Esophagus muscularis mucosa (tissue), 4 donors: ENCODE measurements at regions not wholly inside any gene's neighbourhood (a gene's known extent, or its start where the extent isn't known, plus 50 kb on each side); places are given as distances from the start of the nearest gene placed in this dataset.

ENCODE experiments used
- EP300 ChIP-seq: sonication (generic); formaldehyde crosslinking; IDR thresholded peaks from one replicate; pipeline ENCODE4 v1.6.1; 2017; ENCODE audit warnings: antibody characterized with exemption
- POLR2A ChIP-seq: fragments of 450-650 bp; IDR thresholded peaks from one replicate; pipeline ENCODE4 v1.6.1; 2017; ENCODE audit warnings: antibody characterized with exemption, moderate library complexity, mild to moderate bottlenecking, low read depth
- TF ChIP-seq, protein P1 (sequence below), 3 experiments: fragments of 200-600 bp in 2 of 3; fragments of 450-650 bp in 1 of 3; sonication (generic) in 2 of 3; IDR thresholded peaks; one replicate each; pipeline ENCODE4 v1.5.1; 2017 to 2019; ENCODE audit warnings: antibody characterized with exemption in 3 of 3, mild to moderate bottlenecking in 2 of 3, moderate library complexity in 1 of 3

DNA sequence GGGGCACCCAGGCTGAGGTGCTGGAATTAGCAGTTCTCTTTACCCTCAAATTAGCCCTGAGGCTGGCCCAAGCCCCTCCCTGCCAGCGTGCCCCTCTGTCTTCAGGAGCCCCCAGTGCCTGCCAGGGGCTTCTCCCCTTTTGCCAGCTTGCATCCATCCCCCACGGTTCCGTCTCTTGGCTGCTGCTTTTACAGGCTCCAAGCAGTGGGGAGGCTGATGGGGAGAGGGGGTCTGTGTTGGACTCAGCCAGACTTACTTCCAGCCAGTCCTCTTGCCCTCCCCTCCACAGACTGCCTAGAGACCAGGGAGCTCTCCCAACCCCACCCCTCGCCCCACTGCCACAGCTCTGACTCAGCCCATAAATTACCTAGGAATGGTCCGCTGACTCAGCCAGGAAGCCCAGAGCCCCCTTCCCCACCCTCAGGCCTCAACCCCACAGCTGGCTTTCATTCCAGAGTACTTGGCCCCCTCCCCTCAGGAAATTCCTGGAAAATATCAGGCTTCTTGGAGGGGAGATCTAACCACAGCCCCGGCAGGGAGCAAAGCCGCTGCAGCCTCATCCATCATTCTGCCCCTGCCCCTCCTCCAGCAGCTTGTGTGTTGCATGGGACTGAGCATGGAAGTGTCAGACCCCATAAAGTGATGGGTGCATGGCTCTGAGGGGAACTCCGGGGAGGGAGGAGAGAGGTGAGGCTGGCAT is 184.6 kb downstream of the ZFP36L2 start:
- no peak for TF ChIP-seq POLR2A
- TF ChIP-seq EP300, result no peak
- TF ChIP-seq, protein P1, sequence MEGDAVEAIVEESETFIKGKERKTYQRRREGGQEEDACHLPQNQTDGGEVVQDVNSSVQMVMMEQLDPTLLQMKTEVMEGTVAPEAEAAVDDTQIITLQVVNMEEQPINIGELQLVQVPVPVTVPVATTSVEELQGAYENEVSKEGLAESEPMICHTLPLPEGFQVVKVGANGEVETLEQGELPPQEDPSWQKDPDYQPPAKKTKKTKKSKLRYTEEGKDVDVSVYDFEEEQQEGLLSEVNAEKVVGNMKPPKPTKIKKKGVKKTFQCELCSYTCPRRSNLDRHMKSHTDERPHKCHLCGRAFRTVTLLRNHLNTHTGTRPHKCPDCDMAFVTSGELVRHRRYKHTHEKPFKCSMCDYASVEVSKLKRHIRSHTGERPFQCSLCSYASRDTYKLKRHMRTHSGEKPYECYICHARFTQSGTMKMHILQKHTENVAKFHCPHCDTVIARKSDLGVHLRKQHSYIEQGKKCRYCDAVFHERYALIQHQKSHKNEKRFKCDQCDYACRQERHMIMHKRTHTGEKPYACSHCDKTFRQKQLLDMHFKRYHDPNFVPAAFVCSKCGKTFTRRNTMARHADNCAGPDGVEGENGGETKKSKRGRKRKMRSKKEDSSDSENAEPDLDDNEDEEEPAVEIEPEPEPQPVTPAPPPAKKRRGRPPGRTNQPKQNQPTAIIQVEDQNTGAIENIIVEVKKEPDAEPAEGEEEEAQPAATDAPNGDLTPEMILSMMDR (IDR thresholded peaks at IDR 0.05), result no peak
